ENCODE measurements at regions not wholly inside any gene's neighbourhood (a gene's known extent, or its start where the extent isn't known, plus 50 kb on each side); places are given as distances from the start of the nearest gene placed in this dataset.

- DNase-seq, result no peak
Measured at GRCh38 chr16:86809458-86809955, 231.2 kb downstream of the FOXL1 start.

- DNase-seq, result no peak
Measured at GRCh38 chr16:86810062-86810461, 231.7 kb downstream of the FOXL1 start.

- DNase-seq, result no peak
Measured at GRCh38 chr16:86812363-86812970, 234.1 kb downstream of the FOXL1 start.

DNA sequence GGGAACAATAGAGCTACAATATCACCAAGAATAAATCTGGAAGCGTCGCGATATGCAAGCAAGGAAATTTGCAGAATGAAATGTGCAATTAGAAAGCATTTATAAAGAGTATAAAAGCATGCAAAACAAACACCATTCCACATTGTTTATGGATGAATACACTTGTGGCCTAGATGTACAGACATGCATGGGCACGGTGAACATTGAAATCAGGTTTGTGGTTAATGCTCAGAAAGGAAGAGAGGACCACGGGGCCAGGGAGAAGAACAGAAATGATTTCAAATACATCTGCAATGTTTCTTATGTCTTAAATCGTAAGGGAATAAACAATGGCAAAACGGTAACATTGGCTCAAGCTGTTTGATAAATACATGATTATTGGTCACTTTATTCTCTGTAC is 235.9 kb downstream of the FOXL1 start:
- DNase-seq, result no peak

GRCh38 chr16:86816930-86817625 is 238.7 kb downstream of the FOXL1 start:
- no peak for DNase-seq

DNA sequence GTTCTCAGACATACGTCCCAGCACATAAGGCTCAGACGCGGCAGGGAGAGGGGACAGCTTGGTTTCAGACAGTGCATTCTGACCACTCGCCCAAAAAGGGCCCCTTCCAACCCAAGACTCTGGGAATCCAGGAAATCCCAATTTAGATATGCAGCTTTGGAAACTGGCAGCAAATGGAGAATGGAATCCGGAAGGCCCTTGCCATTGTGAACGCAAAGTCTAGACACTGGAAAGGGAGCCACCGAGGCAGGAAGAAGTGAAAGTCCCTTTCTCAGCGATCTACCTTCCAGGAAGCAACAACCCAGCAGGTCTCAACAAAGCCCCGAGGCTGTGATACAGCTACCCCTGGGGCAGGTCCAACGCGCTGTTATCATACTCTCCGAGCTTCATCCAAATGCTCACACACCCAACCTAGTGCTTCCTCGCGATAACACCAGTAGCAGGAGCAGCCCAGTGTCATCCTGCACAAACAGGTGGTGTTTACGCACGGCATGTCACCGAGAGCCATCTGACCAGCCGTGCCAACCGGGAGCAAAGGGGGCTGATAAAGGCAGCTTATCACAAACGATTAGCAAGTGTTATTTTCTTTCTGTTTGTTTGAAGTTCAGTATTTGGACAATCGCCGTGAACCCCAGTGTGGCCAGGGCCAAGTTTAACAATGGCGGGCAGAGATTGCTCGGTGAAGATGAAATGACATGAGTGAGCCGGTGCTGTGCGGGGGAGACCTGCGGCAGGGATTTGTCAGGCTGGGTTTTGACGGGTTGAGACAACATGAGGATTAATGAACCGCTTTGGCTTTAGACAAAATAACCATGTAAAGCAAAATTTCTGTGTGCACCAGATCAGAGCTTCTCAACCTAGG is 240.6 kb downstream of the FOXL1 start:
- no peak for DNase-seq

DNA sequence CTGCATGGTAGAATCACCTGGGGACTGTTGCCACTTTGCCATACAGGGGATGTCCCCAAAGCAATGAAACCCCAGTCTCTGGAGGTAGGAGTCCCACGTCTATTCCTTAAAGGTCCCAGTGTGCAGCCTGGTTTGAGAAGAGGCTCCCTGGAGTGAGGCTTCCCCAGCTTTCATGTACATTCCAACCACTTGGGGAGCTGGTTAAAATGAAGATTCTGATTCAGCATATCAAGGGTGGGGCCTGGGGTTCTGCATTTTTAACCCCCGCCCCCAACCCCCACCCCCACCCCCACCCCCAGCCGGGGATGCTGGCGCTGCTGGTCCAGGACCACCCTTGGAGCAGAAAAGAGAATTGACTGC is 241.2 kb downstream of the FOXL1 start:
- DNase-seq, result no peak

- no peak for DNase-seq
Measured at GRCh38 chr16:86821895-86822294, 243.5 kb downstream of the FOXL1 start.

- DNase-seq, result no peak
Measured at GRCh38 chr16:86823125-86823524, 244.8 kb downstream of the FOXL1 start.

GRCh38 chr16:86823888-86824671 is 245.7 kb downstream of the FOXL1 start:
- DNase-seq, result no peak

- no peak for DNase-seq
Measured at GRCh38 chr16:86824751-86825296, 246.5 kb downstream of the FOXL1 start.

DNA sequence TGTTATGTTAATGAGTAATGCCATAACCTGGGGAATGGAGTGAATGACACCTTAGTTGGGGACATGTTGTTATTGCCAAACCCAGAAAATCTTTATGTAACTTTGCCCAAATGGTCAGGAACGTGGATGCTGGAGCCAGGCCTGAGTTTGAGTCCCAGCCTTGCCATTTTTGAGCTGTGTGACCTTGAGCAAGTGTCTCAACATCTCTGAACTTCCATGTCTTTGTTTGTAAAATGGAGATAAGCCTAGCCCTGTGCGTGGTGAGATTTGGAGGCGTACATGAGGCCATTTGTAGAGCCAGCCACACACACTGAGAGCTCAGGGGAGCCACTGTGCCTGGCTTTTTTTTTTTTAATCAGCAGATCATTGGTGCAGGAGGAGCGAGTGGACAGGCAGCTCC is 247.3 kb downstream of the FOXL1 start:
- no peak for DNase-seq

DNA sequence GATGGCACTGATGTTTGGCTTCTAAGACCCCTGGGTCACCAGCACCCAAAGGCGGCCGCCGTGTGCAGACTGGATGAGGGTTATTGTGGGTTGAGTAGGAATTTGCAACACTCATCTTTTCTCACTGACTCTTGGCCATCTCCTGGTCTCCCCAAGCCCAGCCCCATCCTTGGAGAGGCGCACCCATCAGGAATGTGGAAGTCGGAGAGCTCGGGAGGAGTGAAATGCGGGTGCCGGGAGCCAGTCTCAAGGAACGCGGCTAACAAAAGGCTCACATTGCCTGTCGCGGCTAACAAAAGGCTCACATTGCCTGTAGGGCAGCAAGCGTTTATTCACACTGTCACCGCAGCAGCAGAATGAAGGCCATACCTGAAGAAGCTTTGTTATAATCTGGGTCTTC is 248.6 kb downstream of the FOXL1 start:
- DNase-seq, result no peak

- no peak for DNase-seq
Measured at GRCh38 chr16:86827521-86827920, 249.2 kb downstream of the FOXL1 start.

GRCh38 chr16:86828202-86828601 is 249.9 kb downstream of the FOXL1 start:
- DNase-seq, result no peak

GRCh38 chr16:86828653-86829052 is 250.3 kb downstream of the FOXL1 start:
- no peak for DNase-seq

GRCh38 chr16:86831366-86831765 is 253.0 kb downstream of the FOXL1 start:
- DNase-seq, result no peak

DNA sequence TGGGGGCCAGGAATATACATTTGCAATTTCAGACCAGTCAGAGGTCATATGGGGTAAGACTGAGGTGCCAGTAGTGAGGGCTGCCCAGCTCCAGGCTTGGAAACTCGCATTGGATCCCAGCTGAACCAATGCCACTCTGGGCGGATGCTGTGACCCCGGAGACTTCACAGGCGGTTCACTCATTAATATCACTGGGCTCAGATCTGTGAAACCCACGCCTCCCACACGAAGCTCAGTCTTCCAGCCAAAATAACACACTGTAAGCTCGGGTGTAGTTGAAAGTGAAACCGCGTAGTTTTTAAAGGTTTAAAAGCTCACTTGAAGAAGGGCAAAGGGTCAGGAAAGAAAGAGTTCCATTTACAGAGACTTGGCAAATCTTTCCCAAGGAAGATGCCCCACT is 254.8 kb downstream of the FOXL1 start:
- no peak for DNase-seq

GRCh38 chr16:86834451-86835035 is 256.2 kb downstream of the FOXL1 start:
- no peak for DNase-seq

GRCh38 chr16:86835982-86836381 is 257.6 kb downstream of the FOXL1 start:
- DNase-seq, result no peak

DNA sequence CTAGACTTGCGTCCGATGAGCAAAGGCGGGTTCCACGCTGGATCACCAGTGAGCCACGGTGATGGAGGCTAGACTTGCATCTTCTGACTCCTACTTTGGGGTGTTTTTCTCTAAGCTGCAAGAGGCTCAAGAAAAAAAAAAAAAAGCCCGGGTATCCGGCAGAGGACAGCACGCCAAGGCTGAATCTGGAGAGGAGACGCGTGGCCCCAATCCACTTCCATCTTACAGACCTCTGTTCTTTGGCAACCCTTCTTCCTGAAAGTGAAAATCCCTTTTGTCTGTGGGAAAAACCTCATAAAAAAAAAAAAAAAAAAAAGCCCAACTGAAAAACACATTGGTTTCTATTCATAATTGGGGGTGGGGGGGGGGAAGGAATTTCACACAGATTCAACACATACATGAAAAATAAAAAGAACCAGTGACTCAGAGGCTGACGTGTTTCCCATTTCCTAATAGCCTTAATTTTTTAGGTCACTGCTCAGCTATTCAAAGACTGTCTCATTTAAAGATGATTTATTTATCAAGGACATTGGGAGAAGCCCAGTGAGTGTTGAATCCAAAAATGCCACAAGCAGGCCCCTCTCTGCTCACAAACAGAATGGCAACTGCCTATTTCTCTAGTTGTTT is 258.3 kb downstream of the FOXL1 start:
- no peak for DNase-seq

DNA sequence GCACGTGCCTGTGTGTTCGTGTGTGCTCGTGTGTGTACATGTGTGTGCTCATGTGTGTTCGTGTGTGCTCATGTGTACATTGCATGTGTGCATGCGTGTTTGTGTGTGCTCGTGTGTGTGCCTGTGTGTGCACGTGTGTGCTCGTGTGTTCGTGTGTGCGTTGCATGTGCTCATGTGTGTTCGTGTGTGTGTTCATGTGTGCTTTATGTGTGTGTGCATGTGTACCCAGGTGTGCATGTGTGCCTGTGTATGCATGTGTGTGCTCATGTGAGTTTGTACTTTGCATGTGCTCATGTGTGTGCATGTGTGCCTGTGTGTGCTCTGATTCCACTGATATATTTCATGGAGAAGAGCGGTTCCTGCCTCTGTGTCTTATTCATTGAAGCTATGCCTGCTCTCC is 265.5 kb downstream of the FOXL1 start:
- DNase-seq, result no peak

Data from NCI-H2081 (cell line).